Ovary (tissue), 3 donors: ENCODE measurements at regions not wholly inside any gene's neighbourhood (a gene's known extent, or its start where the extent isn't known, plus 50 kb on each side); places are given as distances from the start of the nearest gene placed in this dataset.

Experiments
- CTCF ChIP-seq, 3 donors: fragments of 450-650 bp in 2 of 3; fragments of 200-600 bp in 1 of 3; IDR thresholded peaks; one replicate each; pipeline versions ENCODE4 v1.5.1 to v1.8.0; 2016 to 2022; ENCODE audit warnings: antibody characterized with exemption in 3 of 3, mild to moderate bottlenecking in 1 of 3
- POLR2A ChIP-seq: fragments of 450-650 bp; IDR thresholded peaks from one replicate; pipeline ENCODE4 v1.6.1; 2017; ENCODE audit warnings: antibody characterized with exemption, mild to moderate bottlenecking, moderate library complexity
- donor health status: DM: no; HTN: no; CAD: no.

GRCh38 chr19:41521931-41522555 is 53.9 kb upstream of the CEACAM21 start:
- TF ChIP-seq POLR2A: no peak
- no peak for TF ChIP-seq CTCF (IDR thresholded peaks at IDR 0.05)
